GM23248 (cell line): ENCODE measurements at regions not wholly inside any gene's neighbourhood (a gene's known extent, or its start where the extent isn't known, plus 50 kb on each side); places are given as distances from the start of the nearest gene placed in this dataset.
"Not testable (repeated sequence)": the region's sequence is repeated elsewhere in the genome, so short reads cannot be mapped to it uniquely, and the experiment has no call there.

Experiments
- DNase-seq: peaks from one replicate; pipeline ENCODE4 v3.0.0-alpha.2; 2015
- H2AFZ ChIP-seq: fragments of 200-600 bp; sonication (generic); 2 replicates; pipeline ENCODE4 v1.6.1; 2016; ENCODE audit warnings: antibody characterized with exemption
- H3F3A ChIP-seq: fragments of 200-600 bp; sonication (generic); 2 replicates; pipeline ENCODE4 v1.6.1; 2016; ENCODE audit warnings: mild to moderate bottlenecking, antibody characterized with exemption, mixed run types; ENCODE audit not compliant: insufficient read depth
- H3K27ac ChIP-seq: fragments of 200-600 bp; sonication (generic); 2 replicates; pipeline ENCODE4 v1.5.1; 2016; ENCODE audit warnings: mild to moderate bottlenecking
- H3K27me3 ChIP-seq: fragments of 200-600 bp; sonication (generic); replicated peaks from 2 replicates; pipeline ENCODE4 v1.6.1; 2016; ENCODE audit warnings: mild to moderate bottlenecking; ENCODE audit not compliant: insufficient read depth
- H3K36me3 ChIP-seq: fragments of 200-600 bp; sonication (generic); 2 replicates; pipeline ENCODE4 v1.6.1; 2016; ENCODE audit warnings: low read depth, mild to moderate bottlenecking
- H3K4me1 ChIP-seq: fragments of 200-600 bp; sonication (generic); 2 replicates; pipeline ENCODE4 v1.6.1; 2016; ENCODE audit warnings: mild to moderate bottlenecking; ENCODE audit not compliant: insufficient read depth
- H3K4me2 ChIP-seq: fragments of 200-600 bp; sonication (generic); one replicate; pipeline ENCODE4 v1.6.1; 2016; ENCODE audit warnings: mild to moderate bottlenecking; ENCODE audit not compliant: unreplicated experiment
- H3K4me3 ChIP-seq: fragments of 200-600 bp; sonication (generic); 2 replicates; pipeline ENCODE4 v1.5.1; 2016; ENCODE audit warnings: mild to moderate bottlenecking
- H3K79me2 ChIP-seq: fragments of 200-600 bp; sonication (generic); 2 replicates; pipeline ENCODE4 v1.6.1; 2016; ENCODE audit warnings: mild to moderate bottlenecking; ENCODE audit not compliant: insufficient read depth
- H3K9ac ChIP-seq: fragments of 200-600 bp; sonication (generic); 2 replicates; pipeline ENCODE4 v1.6.1; 2016; ENCODE audit warnings: mild to moderate bottlenecking
- H3K9me2 ChIP-seq: fragments of 200-600 bp; sonication (generic); 2 replicates; pipeline ENCODE4 v1.6.1; 2016; ENCODE audit warnings: mixed run types, mild to moderate bottlenecking, moderate library complexity; ENCODE audit not compliant: insufficient read depth
- H3K9me3 ChIP-seq: fragments of 200-600 bp; sonication (generic); one replicate; pipeline ENCODE4 v1.6.1; 2017; ENCODE audit warnings: low read depth
- H4K20me1 ChIP-seq: fragments of 200-600 bp; sonication (generic); 2 replicates; pipeline ENCODE4 v1.6.0; 2016; ENCODE audit not compliant: insufficient read depth
- EZH2 ChIP-seq: fragments of 200-600 bp; sonication (generic); IDR thresholded peaks from 2 replicates; pipeline ENCODE4 v1.6.1; 2018; ENCODE audit warnings: antibody characterized with exemption, mild to moderate bottlenecking; ENCODE audit not compliant: insufficient read depth, poor library complexity, severe bottlenecking
- EZH2phosphoT487 ChIP-seq: fragments of 200-600 bp; sonication (generic); IDR thresholded peaks from 2 replicates; pipeline ENCODE4 v1.6.1; 2018; ENCODE audit warnings: antibody characterized with exemption, moderate library complexity, mild to moderate bottlenecking, low read depth; ENCODE audit not compliant: insufficient read depth
- WGBS, 2 experiments: methylation state at CpG; one replicate each; pipeline ENCODE4 v1.1.6; 2015 to 2017; ENCODE audit warnings: low lambda C conversion rate in 2 of 2, low coverage in 1 of 2; ENCODE audit errors: missing lambda C conversion rate in 2 of 2; 5-methylcytosine and 5-hydroxymethylcytosine counted together
- in situ Hi-C: fragments of 300-500 bp; cut with MboI; formaldehyde crosslinking; loops from 2 replicates; pipeline ENCODE4 v1.15.0; 2020

DNA sequence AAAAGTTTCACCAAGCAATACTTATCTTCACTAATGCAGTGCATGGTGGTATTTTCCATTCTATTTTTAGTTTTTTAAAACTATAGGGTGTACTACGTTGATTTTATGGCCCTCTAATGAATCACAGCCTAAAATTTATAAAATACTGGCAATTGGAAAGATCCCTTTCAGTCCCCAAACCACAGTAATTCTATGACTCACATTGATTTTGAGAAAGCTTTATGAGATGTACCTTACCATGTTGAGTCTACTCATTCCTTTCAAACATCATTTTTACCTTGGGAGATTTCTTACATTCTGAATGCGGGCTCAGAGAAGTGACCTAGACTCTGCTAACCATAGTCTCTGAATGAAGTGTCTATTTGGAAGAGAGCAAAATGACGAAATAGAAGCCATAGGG is 141.6 kb downstream of the GPR85 start:
- no peak overlapping the region for H3K4me3 ChIP-seq
- no peaks in the 10 kb centered on the region for H4K20me1 ChIP-seq
- WGBS, 2 experiments, result 47 to 51% methylated on average over 3 of the region's 3 CpGs
- no peaks in the 10 kb centered on the region for H3K79me2 ChIP-seq
- H3K27ac ChIP-seq, result no peak overlapping the region
- no peaks in the 10 kb centered on the region; the same call in 1 of the 2 replicates for H3K9me2 ChIP-seq
- no peaks in the 10 kb centered on the region for H3K36me3 ChIP-seq
- H2AFZ ChIP-seq, result 0 out of 2 replicates have a peak overlapping the region, but pooled peaks have one; percentile 20
- no peak overlapping the region for H3K4me2 ChIP-seq
- in situ Hi-C loops, result no loop called here
- DNase-seq, result peak; percentile 41
- H3F3A ChIP-seq, result no peaks in the 10 kb centered on the region
- H3K27me3 ChIP-seq, result no peaks in the 10 kb centered on the region
- H3K9ac ChIP-seq, result no peak overlapping the region
- H3K4me1 ChIP-seq, result peaks cover 8% of the 10 kb centered on the region; the same call in 1 of the 2 replicates
- H3K9me3 ChIP-seq, result no peaks in the 10 kb centered on the region
- TF ChIP-seq EZH2 (no peak), EZH2phosphoT487 (no peak)

- Histone ChIP-seq H3K4me1 (peaks cover 13% of the 10 kb centered on the region), H3K4me2 (no peak overlapping the region), H3K9me2 (no peaks in the 10 kb centered on the region), H3K36me3 (no peaks in the 10 kb centered on the region), H3F3A (peaks cover 7% of the 10 kb centered on the region), H3K27ac (no peak overlapping the region), H3K9ac (no peak overlapping the region), H3K27me3 (no peaks in the 10 kb centered on the region), H4K20me1 (no peaks in the 10 kb centered on the region), H3K4me3 (no peak overlapping the region), H3K9me3 (no peaks in the 10 kb centered on the region), H2AFZ (no peak overlapping the region), H3K79me2 (peaks cover 17% of the 10 kb centered on the region)
- in situ Hi-C loops, result no loop called here
- WGBS, 2 experiments, result 94 to 96% methylated on average over 1 of the region's 1 CpG
- TF ChIP-seq EZH2 (no peak), EZH2phosphoT487 (no peak)
- no peak for DNase-seq
Measured at GRCh38 chr7:112942981-112943380, 143.6 kb downstream of the GPR85 start.

GRCh38 chr7:112942125-112942524 is 144.5 kb downstream of the GPR85 start:
- H4K20me1 ChIP-seq, result not testable (repeated sequence)

DNA sequence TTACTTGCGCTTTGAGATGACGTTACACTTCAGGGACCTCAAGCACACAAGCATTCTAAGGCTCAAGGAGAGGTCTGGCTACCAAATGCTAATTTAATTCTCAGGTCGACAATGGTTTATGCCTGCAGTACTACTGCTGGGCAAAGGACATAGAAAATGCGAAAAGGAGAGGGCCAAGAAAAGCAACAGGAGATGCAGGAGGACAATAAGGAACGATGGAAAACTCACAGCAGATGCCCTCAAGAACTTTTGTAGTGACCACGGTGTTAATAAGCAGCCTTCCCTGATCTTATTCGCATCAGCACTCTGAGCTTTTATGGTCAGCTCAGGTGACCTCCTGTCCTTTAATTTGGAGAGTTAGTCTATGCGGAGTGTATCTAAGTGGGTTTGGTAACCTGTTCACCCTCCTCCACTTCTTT is 146.3 kb downstream of the GPR85 start:
- H3K9ac ChIP-seq, result peak overlapping the region; percentile 83
- peaks cover 10% of the 10 kb centered on the region for H3F3A ChIP-seq
- no peaks in the 10 kb centered on the region for H4K20me1 ChIP-seq
- H3K27me3 ChIP-seq, result no peaks in the 10 kb centered on the region
- peak overlapping the region; percentile 80 for H3K4me2 ChIP-seq
- no peaks in the 10 kb centered on the region for H3K9me2 ChIP-seq
- peak overlapping the region; percentile 86 for H3K4me3 ChIP-seq
- WGBS, 2 experiments, result 13% methylated on average over 8 of the region's 8 CpGs
- TF ChIP-seq EZH2phosphoT487, result no peak
- no peak for TF ChIP-seq EZH2
- peak overlapping the region; percentile 96 for H2AFZ ChIP-seq
- DNase-seq, result no peak
- H3K9me3 ChIP-seq, result no peaks in the 10 kb centered on the region
- peak overlapping the region; percentile 82 for H3K27ac ChIP-seq
- in situ Hi-C loops, result no loop called here
- H3K79me2 ChIP-seq, result peaks cover 43% of the 10 kb centered on the region
- peaks cover 39% of the 10 kb centered on the region for H3K4me1 ChIP-seq
- no peaks in the 10 kb centered on the region for H3K36me3 ChIP-seq

More at GRCh38 chr7:112942125-112942524, 144.5 kb downstream of the GPR85 start:
- in situ Hi-C loops, H3K9ac ChIP-seq, H3K27ac ChIP-seq, H2AFZ ChIP-seq, H3K36me3 ChIP-seq, H3K4me3 ChIP-seq, H3K9me2 ChIP-seq, H3K4me2 ChIP-seq, H3K9me3 ChIP-seq, H3K27me3 ChIP-seq, DNase-seq: not testable (repeated sequence)
- 96 to 99% methylated on average over 6 of the region's 6 CpGs for WGBS, 2 experiments
- Histone ChIP-seq H3K79me2 (peaks cover 25% of the 10 kb centered on the region), H3F3A (peaks cover 10% of the 10 kb centered on the region), H3K4me1 (peaks cover 21% of the 10 kb centered on the region)
